HL-60/S4 treated with phorbol 12-myristate 13-acetate at 8.2 ng/mL for 4 days and 3 days (cell line): ENCODE measurements at regions not wholly inside any gene's neighbourhood (a gene's known extent, or its start where the extent isn't known, plus 50 kb on each side); places are given as distances from the start of the nearest gene placed in this dataset.

Experiments used
- in situ Hi-C: fragments of 300-500 bp; cut with MboI; formaldehyde crosslinking; loops from 2 replicates; pipeline ENCODE4 v1.15.0; 2022; ENCODE audit warnings: low sequenced_read_pairs

GRCh38 chr15:98442379-98442833 lies 205.9 kb upstream of the IGF1R start:
- in situ Hi-C loops = loop anchor here (10.0 kb wide), 1 partner anchor 632 kb away; no protein-coding TSS in a partner anchor

GRCh38 chr15:98442901-98443300 lies 205.4 kb upstream of the IGF1R start:
- in situ Hi-C loops = loop anchor here (10.0 kb wide), 1 partner anchor 632 kb away; no protein-coding TSS in a partner anchor

- in situ Hi-C loops = loop anchor here (10.0 kb wide), 1 partner anchor 631 kb away; no protein-coding TSS in a partner anchor
These were observed 204.8 kb upstream of the IGF1R start for GRCh38 chr15:98443526-98443925.

- in situ Hi-C loops = loop anchor here (10.0 kb wide), 1 partner anchor 631 kb away; no protein-coding TSS in a partner anchor
These were observed 204.2 kb upstream of the IGF1R start for GRCh38 chr15:98444138-98444537.

- in situ Hi-C loops = loop anchor here (10.0 kb wide), 1 partner anchor 629 kb away; no protein-coding TSS in a partner anchor
These were observed 203.0 kb upstream of the IGF1R start for GRCh38 chr15:98445315-98445714.

- in situ Hi-C loops = loop anchor here (10.0 kb wide), 1 partner anchor 629 kb away; no protein-coding TSS in a partner anchor
These were observed 202.3 kb upstream of the IGF1R start for GRCh38 chr15:98446083-98446482.

GRCh38 chr15:98447069-98447468 lies 201.3 kb upstream of the IGF1R start:
- in situ Hi-C loops = loop anchor here (10.0 kb wide), 1 partner anchor 628 kb away; no protein-coding TSS in a partner anchor

GRCh38 chr15:98451236-98451635 lies 197.1 kb upstream of the IGF1R start:
- in situ Hi-C loops = no loop called here

- in situ Hi-C loops = no loop called here
These were observed 196.1 kb upstream of the IGF1R start for GRCh38 chr15:98452238-98452637.

GRCh38 chr15:98455904-98456303 lies 192.4 kb upstream of the IGF1R start:
- in situ Hi-C loops = no loop called here

GRCh38 chr15:98476559-98476958 lies 171.8 kb upstream of the IGF1R start:
- in situ Hi-C loops = no loop called here

- in situ Hi-C loops = no loop called here
These were observed 167.5 kb upstream of the IGF1R start for GRCh38 chr15:98480844-98481243.

- in situ Hi-C loops = no loop called here
These were observed 164.7 kb upstream of the IGF1R start for GRCh38 chr15:98483575-98484130.

- in situ Hi-C loops = no loop called here
These were observed 163.4 kb upstream of the IGF1R start for GRCh38 chr15:98484914-98485313.

GRCh38 chr15:98485451-98485850 lies 162.9 kb upstream of the IGF1R start:
- in situ Hi-C loops = no loop called here

- in situ Hi-C loops = no loop called here
These were observed 154.3 kb upstream of the IGF1R start for GRCh38 chr15:98493966-98494511.

- in situ Hi-C loops = loop anchor here (25.0 kb wide), 1 partner anchor 586 kb away; no protein-coding TSS in a partner anchor
These were observed 147.1 kb upstream of the IGF1R start for GRCh38 chr15:98501192-98501591.

GRCh38 chr15:98501632-98502031 lies 146.7 kb upstream of the IGF1R start:
- in situ Hi-C loops = loop anchor here (25.0 kb wide), 1 partner anchor 586 kb away; no protein-coding TSS in a partner anchor

- in situ Hi-C loops = loop anchor here (25.0 kb wide), 1 partner anchor 583 kb away; no protein-coding TSS in a partner anchor
These were observed 144.4 kb upstream of the IGF1R start for GRCh38 chr15:98503970-98504369.

- in situ Hi-C loops = loop anchor here (25.0 kb wide), 1 partner anchor 582 kb away; no protein-coding TSS in a partner anchor
These were observed 143.3 kb upstream of the IGF1R start for GRCh38 chr15:98504998-98505397.

GRCh38 chr15:98505611-98506031 lies 142.7 kb upstream of the IGF1R start:
- in situ Hi-C loops = loop anchor here (25.0 kb wide), 1 partner anchor 582 kb away; no protein-coding TSS in a partner anchor

- in situ Hi-C loops = loop anchor here (25.0 kb wide), 1 partner anchor 581 kb away; no protein-coding TSS in a partner anchor
These were observed 142.2 kb upstream of the IGF1R start for GRCh38 chr15:98506172-98506571.
